Occipital lobe (tissue), 1 donor: ENCODE measurements at regions not wholly inside any gene's neighbourhood (a gene's known extent, or its start where the extent isn't known, plus 50 kb on each side); places are given as distances from the start of the nearest gene placed in this dataset.
"Not testable (repeated sequence)": the region's sequence is repeated elsewhere in the genome, so short reads cannot be mapped to it uniquely, and the experiment has no call there.

Experiments
- DNase-seq: peaks from one replicate; lab custom pipeline; 2025; lab: John Stamatoyannopoulos, UW

GRCh38 chr5:72760259-72760658 is 56.2 kb upstream of the TNPO1 start:
- DNase-seq, result no peak

GRCh38 chr5:72752909-72753308 is 63.6 kb upstream of the TNPO1 start:
- no peak for DNase-seq

GRCh38 chr5:72749362-72749997 is 67.0 kb upstream of the TNPO1 start:
- no peak for DNase-seq

GRCh38 chr5:72747826-72748225 is 68.6 kb upstream of the TNPO1 start:
- DNase-seq, result no peak

- no peak for DNase-seq
Observed at GRCh38 chr5:72746736-72747135, 69.7 kb upstream of the TNPO1 start.

GRCh38 chr5:72744136-72744535 is 72.3 kb upstream of the TNPO1 start:
- no peak for DNase-seq

- DNase-seq, result no peak
Observed at GRCh38 chr5:72741805-72742204, 74.7 kb upstream of the TNPO1 start.

- no peak for DNase-seq
Observed at GRCh38 chr5:72733810-72734209, 82.7 kb upstream of the TNPO1 start.

- no peak for DNase-seq
Observed at GRCh38 chr5:72723581-72723980, 92.9 kb upstream of the TNPO1 start.

GRCh38 chr5:72722792-72723452 is 93.5 kb upstream of the TNPO1 start:
- DNase-seq, result no peak

GRCh38 chr5:72721844-72722243 is 94.6 kb upstream of the TNPO1 start:
- no peak for DNase-seq

- no peak for DNase-seq
Observed at GRCh38 chr5:72720205-72720604, 96.3 kb upstream of the TNPO1 start.

- DNase-seq, result no peak
Observed at GRCh38 chr5:72711351-72711750, 105.1 kb upstream of the TNPO1 start.

GRCh38 chr5:72709341-72709740 is 107.1 kb upstream of the TNPO1 start:
- no peak for DNase-seq

GRCh38 chr5:72705178-72705577 is 111.3 kb upstream of the TNPO1 start:
- DNase-seq, result no peak

- no peak for DNase-seq
Observed at GRCh38 chr5:72703876-72704275, 112.6 kb upstream of the TNPO1 start.

- DNase-seq, result no peak
Observed at GRCh38 chr5:72702881-72703434, 113.5 kb upstream of the TNPO1 start.

GRCh38 chr5:72702105-72702504 is 114.4 kb upstream of the TNPO1 start:
- DNase-seq, result not testable (repeated sequence)

- DNase-seq, result no peak
Observed at GRCh38 chr5:72698481-72698880, 118.0 kb upstream of the TNPO1 start.

GRCh38 chr5:72697622-72698021 is 118.8 kb upstream of the TNPO1 start:
- no peak for DNase-seq

- DNase-seq, result no peak
Observed at GRCh38 chr5:72695659-72696058, 120.8 kb upstream of the TNPO1 start.

- no peak for DNase-seq
Observed at GRCh38 chr5:72694856-72695255, 121.6 kb upstream of the TNPO1 start.

GRCh38 chr5:72693546-72694205 is 122.8 kb upstream of the TNPO1 start:
- no peak for DNase-seq
